8988T (cell line): ENCODE measurements at regions not wholly inside any gene's neighbourhood (a gene's known extent, or its start where the extent isn't known, plus 50 kb on each side); places are given as distances from the start of the nearest gene placed in this dataset.

ENCODE experiments used
- DNase-seq: peaks from one replicate; pipeline ENCODE4 v3.0.0; 2011

GRCh38 chr14:42000450-42000849 lies 393.8 kb downstream of the LRFN5 start:
- no peak for DNase-seq

DNA sequence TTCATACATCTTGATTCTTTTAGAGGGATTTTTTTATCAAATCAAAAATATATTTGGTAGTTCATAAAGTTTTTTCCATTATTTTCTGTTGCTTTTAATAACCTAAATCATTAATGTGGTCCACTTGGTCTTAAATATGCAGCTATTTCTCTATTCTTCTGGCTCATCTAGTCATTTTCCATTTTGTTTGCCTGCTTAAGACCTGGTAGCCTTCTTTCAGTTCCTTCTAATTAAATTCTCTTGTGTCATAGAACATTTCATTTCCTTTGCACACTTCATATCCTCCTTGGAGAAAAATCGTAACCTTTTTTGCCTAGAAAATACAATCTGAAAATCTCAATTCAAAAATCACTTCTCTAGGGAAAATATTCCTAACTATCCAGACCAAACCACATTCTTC lies 387.0 kb downstream of the LRFN5 start:
- DNase-seq = no peak

DNA sequence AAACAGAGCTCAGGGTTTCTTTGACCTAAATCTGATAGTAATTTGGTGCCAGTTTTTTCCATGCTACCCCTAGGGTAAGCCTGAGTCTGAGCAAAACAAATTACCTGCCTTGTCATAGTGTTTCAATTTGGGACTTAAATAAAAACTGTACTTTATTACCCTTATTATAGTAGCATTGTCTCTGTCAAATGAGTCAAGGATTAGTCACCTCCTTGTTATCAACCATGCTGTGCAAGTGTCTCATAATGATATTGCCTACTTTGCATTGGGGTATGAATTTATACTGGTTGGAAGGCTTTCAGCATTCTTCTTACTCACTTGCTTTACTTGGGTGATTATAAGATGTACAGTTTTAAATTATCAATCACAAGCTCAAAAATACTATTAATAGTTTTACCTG lies 380.0 kb downstream of the LRFN5 start:
- DNase-seq = no peak

DNA sequence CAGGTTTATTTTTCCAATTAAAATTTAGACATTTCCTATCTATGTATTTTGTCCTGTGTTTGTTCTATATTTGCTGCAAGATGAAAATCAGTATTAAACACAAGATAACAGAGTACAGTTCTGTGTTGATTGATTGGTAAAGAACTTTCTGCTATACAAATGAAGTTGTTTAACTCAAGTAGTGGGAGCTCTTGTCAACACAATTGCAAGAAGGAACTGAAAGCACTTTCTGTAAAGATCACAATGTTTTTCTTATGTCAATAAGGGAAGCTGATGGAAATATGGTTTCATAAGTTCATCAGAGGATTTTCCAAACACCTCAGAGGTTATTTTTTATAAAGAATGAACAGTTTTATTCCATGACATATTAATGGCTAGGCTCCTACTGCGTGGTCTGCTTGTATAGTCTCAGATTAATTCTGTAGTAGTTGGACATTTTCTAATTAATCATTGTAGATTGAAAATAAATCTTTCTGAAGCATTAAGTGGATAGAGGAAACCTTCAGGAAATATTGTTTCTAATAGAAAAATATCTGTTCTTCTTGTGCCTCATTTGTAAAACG lies 379.5 kb downstream of the LRFN5 start:
- DNase-seq = no peak

DNA sequence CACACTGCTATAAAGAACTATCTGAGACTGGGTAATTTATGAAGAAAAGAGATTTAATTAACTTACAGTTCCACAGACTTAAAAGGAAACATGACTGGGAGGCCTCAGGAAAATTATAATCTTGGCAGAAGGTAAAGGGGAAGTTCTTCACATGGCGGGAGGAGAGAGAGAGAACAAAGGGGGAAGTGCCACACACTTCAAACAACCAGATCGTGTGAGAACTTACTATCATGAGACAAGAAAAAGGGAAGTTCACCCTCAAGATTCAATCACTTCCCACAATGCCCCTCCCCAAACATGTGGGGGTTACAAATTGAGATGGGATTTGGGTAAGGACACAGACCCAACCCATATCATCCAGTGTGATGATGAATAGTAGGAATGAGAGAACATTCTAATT lies 366.5 kb downstream of the LRFN5 start:
- no peak for DNase-seq

GRCh38 chr14:41972531-41972930 lies 365.9 kb downstream of the LRFN5 start:
- no peak for DNase-seq

DNA sequence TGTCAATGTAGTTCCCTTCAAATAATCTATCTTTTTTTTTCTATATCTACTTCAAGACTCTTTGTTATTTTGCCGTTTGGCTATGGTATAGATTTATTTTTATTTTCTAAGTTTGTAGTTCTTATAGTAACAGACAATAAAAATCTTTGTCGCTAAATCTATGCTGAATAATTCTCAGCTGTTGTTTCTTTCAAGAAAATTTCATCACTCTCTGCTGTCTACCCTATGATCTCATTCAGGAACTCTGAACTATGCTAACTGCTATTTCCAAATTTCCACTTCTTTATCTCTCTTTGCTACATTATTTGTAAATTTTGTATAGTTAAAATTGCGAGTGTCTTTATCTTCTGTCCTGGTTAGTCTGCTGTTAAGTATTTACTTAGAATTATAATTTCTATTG lies 353.6 kb downstream of the LRFN5 start:
- no peak for DNase-seq

DNA sequence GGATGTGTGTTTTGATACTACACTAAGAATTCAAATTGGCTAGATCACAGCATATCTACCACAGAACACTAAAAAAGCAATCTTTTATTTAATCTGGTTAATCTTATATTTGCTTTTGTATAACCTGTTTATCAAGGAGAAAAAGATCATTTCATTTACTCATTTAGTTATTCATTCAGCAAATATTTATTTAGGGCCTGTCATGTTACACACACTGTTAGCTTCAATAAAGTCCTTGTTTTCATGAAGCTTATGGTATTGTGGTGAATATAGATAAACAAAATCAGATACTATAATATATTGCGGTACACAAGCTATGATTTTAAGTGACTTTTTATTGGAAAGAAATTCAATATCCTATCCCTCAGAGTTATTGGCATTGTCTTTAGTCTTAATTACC lies 350.8 kb downstream of the LRFN5 start:
- DNase-seq = no peak
